AG08395 (cell line): ENCODE measurements at regions not wholly inside any gene's neighbourhood (a gene's known extent, or its start where the extent isn't known, plus 50 kb on each side); places are given as distances from the start of the nearest gene placed in this dataset.

Experiments
- DNase-seq: peaks from one replicate; pipeline ENCODE4 v3.0.0; 2012; ENCODE audit warnings: mixed read lengths, low spot score

GRCh38 chr20:4600308-4601014, 85.8 kb upstream of the PRNP start:
- no peak for DNase-seq

- DNase-seq: no peak
Measured at GRCh38 chr20:4597215-4597614, 89.0 kb upstream of the PRNP start.

GRCh38 chr20:4593149-4593525, 93.1 kb upstream of the PRNP start:
- no peak for DNase-seq

GRCh38 chr20:4592316-4593148, 93.7 kb upstream of the PRNP start:
- peak; percentile 75 for DNase-seq

- no peak for DNase-seq
Measured at GRCh38 chr20:4591975-4592315, 94.3 kb upstream of the PRNP start.

GRCh38 chr20:4585758-4586157, 100.5 kb upstream of the PRNP start:
- no peak for DNase-seq

- DNase-seq: peak; percentile 60
Measured at GRCh38 chr20:4585104-4585753, 101.0 kb upstream of the PRNP start.

GRCh38 chr20:4584510-4584909, 101.7 kb upstream of the PRNP start:
- no peak for DNase-seq

GRCh38 chr20:4581838-4582237, 104.4 kb upstream of the PRNP start:
- DNase-seq: no peak

- DNase-seq: no peak
Measured at GRCh38 chr20:4578375-4578774, 107.9 kb upstream of the PRNP start.

GRCh38 chr20:4574356-4574690, 111.9 kb upstream of the PRNP start:
- no peak for DNase-seq

- DNase-seq: peak; percentile 87
Measured at GRCh38 chr20:4573564-4574355, 112.5 kb upstream of the PRNP start.

- DNase-seq: no peak
Measured at GRCh38 chr20:4571759-4572531, 114.3 kb upstream of the PRNP start.

- no peak for DNase-seq
Measured at GRCh38 chr20:4569865-4570264, 116.4 kb upstream of the PRNP start.

GRCh38 chr20:4569092-4569491, 117.2 kb upstream of the PRNP start:
- no peak for DNase-seq

- DNase-seq: no peak
Measured at GRCh38 chr20:4568361-4568959, 117.8 kb upstream of the PRNP start.

- DNase-seq: no peak
Measured at GRCh38 chr20:4567170-4567569, 119.1 kb upstream of the PRNP start.

- DNase-seq: peak; percentile 61
Measured at GRCh38 chr20:4563534-4563933, 122.7 kb upstream of the PRNP start.

- DNase-seq: no peak
Measured at GRCh38 chr20:4563031-4563430, 123.2 kb upstream of the PRNP start.

- no peak for DNase-seq
Measured at GRCh38 chr20:4560667-4561066, 125.6 kb upstream of the PRNP start.

- DNase-seq: no peak
Measured at GRCh38 chr20:4559906-4560305, 126.3 kb upstream of the PRNP start.
